Thyroid gland (tissue), 4 donors: ENCODE measurements at regions not wholly inside any gene's neighbourhood (a gene's known extent, or its start where the extent isn't known, plus 50 kb on each side); places are given as distances from the start of the nearest gene placed in this dataset.

Experiments used
- POLR2A ChIP-seq, 2 donors: fragments of 450-650 bp; IDR thresholded peaks; one replicate each; pipeline ENCODE4 v1.6.1; 2017; ENCODE audit warnings: antibody characterized with exemption in 2 of 2, mild to moderate bottlenecking in 2 of 2, moderate library complexity in 1 of 2
- TF ChIP-seq, protein P1 (sequence below), 6 experiments: fragments of 200-600 bp in 3 of 6; fragments of 450-650 bp in 3 of 6; sonication (generic) in 3 of 6; IDR thresholded peaks; one replicate each; pipeline ENCODE4 v1.5.1; 2016 to 2019; ENCODE audit warnings: antibody characterized with exemption in 6 of 6, mild to moderate bottlenecking in 2 of 6, inconsistent platforms in 1 of 6, moderate library complexity in 1 of 6

- no peak for TF ChIP-seq POLR2A (IDR thresholded peaks at IDR 0.05)
- TF ChIP-seq, protein P1, sequence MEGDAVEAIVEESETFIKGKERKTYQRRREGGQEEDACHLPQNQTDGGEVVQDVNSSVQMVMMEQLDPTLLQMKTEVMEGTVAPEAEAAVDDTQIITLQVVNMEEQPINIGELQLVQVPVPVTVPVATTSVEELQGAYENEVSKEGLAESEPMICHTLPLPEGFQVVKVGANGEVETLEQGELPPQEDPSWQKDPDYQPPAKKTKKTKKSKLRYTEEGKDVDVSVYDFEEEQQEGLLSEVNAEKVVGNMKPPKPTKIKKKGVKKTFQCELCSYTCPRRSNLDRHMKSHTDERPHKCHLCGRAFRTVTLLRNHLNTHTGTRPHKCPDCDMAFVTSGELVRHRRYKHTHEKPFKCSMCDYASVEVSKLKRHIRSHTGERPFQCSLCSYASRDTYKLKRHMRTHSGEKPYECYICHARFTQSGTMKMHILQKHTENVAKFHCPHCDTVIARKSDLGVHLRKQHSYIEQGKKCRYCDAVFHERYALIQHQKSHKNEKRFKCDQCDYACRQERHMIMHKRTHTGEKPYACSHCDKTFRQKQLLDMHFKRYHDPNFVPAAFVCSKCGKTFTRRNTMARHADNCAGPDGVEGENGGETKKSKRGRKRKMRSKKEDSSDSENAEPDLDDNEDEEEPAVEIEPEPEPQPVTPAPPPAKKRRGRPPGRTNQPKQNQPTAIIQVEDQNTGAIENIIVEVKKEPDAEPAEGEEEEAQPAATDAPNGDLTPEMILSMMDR (IDR thresholded peaks at IDR 0.05), result no peak
Observed at GRCh38 chr7:13151978-13152377, 464.5 kb downstream of the ARL4A start.
